C4-2B (cell line): ENCODE measurements at regions not wholly inside any gene's neighbourhood (a gene's known extent, or its start where the extent isn't known, plus 50 kb on each side); places are given as distances from the start of the nearest gene placed in this dataset.

ENCODE experiments used
- ZFX ChIP-seq: fragments of 450-650 bp; IDR thresholded peaks from 2 replicates; pipeline ENCODE4 v1.6.1; 2017
- TF ChIP-seq, protein P1 (sequence below): fragments of 450-650 bp; conservative IDR thresholded peaks from 2 replicates; pipeline ENCODE4 v1.5.1; 2017; ENCODE audit warnings: mild to moderate bottlenecking

DNA sequence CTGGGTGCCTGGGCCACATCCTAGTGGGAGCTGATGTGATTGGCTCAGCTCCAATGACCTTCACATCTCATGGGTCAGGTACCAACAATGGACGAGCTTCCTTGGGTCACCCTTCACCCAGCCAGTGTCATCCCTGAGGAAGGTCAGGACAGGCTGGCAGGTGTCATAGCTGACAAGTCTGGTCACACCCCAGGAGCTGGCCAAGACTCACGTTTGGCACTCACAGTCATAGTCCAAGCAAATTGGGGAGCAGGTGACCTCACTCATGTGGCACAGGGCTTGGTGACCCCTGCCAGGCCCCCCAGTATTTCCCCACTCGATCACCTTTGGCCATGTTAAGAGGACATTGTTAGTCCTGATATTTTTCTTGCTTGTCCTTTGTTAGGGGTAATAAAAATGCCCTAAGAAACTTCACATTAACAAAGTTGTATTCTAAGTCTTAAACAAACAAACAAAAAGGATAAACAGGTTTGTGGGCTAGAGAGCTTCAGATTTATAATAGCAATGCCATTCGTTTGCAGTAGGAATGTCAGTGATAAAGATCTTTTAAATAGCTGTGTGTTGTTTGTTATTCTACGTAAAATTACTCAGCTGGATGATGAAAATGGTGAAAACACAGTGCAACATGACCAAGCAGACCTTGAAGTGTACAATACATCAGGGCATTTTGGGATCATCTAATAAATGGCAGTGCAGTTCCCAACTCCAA is 79.5 kb upstream of the POMGNT2 start:
- TF ChIP-seq, protein P1, sequence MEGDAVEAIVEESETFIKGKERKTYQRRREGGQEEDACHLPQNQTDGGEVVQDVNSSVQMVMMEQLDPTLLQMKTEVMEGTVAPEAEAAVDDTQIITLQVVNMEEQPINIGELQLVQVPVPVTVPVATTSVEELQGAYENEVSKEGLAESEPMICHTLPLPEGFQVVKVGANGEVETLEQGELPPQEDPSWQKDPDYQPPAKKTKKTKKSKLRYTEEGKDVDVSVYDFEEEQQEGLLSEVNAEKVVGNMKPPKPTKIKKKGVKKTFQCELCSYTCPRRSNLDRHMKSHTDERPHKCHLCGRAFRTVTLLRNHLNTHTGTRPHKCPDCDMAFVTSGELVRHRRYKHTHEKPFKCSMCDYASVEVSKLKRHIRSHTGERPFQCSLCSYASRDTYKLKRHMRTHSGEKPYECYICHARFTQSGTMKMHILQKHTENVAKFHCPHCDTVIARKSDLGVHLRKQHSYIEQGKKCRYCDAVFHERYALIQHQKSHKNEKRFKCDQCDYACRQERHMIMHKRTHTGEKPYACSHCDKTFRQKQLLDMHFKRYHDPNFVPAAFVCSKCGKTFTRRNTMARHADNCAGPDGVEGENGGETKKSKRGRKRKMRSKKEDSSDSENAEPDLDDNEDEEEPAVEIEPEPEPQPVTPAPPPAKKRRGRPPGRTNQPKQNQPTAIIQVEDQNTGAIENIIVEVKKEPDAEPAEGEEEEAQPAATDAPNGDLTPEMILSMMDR: no peak
- TF ChIP-seq ZFX: no peak
